ENCODE measurements at regions not wholly inside any gene's neighbourhood (a gene's known extent, or its start where the extent isn't known, plus 50 kb on each side); places are given as distances from the start of the nearest gene placed in this dataset.

- H3K9ac ChIP-seq (ENCODE audit: low read length) = no peak overlapping the region
- H3K79me2 ChIP-seq (ENCODE audit: insufficient read depth, low read length) = no peaks in the 10 kb centered on the region
- no peak overlapping the region for H3K27ac ChIP-seq (ENCODE audit: low read depth, low read length)
- CTCF ChIA-PET = no interaction called here
- no peak overlapping the region for H3K4me2 ChIP-seq (ENCODE audit: low read length)
- no peaks in the 10 kb centered on the region for H3K27me3 ChIP-seq (ENCODE audit: insufficient read depth, low read length)
- intact Hi-C loops (cut with micrococcal nuclease) = no loop called here
- H3K4me3 ChIP-seq (replicated peaks in 1 of 2; ENCODE audit: low read depth in 1 of 2, low read length in 2 of 2) = no peak overlapping the region
- H3K4me1 ChIP-seq (ENCODE audit: control insufficient read depth in 1 of 2, insufficient read depth in 2 of 2, low read length in 2 of 2) = no peaks in the 10 kb centered on the region
- no peak for DNase-seq (ENCODE audit: low read depth, low spot score)
- TF ChIP-seq EZH2 (IDR thresholded peaks at IDR 0.05) = no peak
- TF ChIP-seq RAD21 (IDR thresholded peaks at IDR 0.05; ENCODE audit: low read depth) = no peak
- no peak for TF ChIP-seq POLR2AphosphoS5 (IDR thresholded peaks at IDR 0.05; ENCODE audit: low read depth, low read length)
- no peak for TF ChIP-seq ATF3 (IDR thresholded peaks at IDR 0.05)
- no peak for TF ChIP-seq FOSL1 (IDR thresholded peaks at IDR 0.05; ENCODE audit: low read depth)
- TF ChIP-seq POLR2A (IDR thresholded peaks at IDR 0.05; ENCODE audit: borderline replicate concordance, extremely low read depth, insufficient read depth, insufficient read length) = no peak
- TF ChIP-seq YY1 (IDR thresholded peaks at IDR 0.05; ENCODE audit: extremely low read depth, insufficient replicate concordance, low read depth, low read length) = no peak
- no peak for TF ChIP-seq ELF1 (IDR thresholded peaks at IDR 0.05; ENCODE audit: borderline replicate concordance, low read depth)
- TF ChIP-seq ZFX (IDR thresholded peaks at IDR 0.05) = no peak
- TF ChIP-seq SP1 (IDR thresholded peaks at IDR 0.05; ENCODE audit: low read depth) = no peak
- TF ChIP-seq CEBPB (IDR thresholded peaks at IDR 0.05; ENCODE audit: low read depth) = no peak
- TF ChIP-seq JUND (IDR thresholded peaks at IDR 0.05) = no peak
- no peak for TF ChIP-seq CBX3 (IDR thresholded peaks at IDR 0.05; ENCODE audit: low read depth)
- TF ChIP-seq ZNF274 (IDR thresholded peaks at IDR 0.05; ENCODE audit: low read depth, low read length) = no peak
- TF ChIP-seq ZBTB33 (IDR thresholded peaks at IDR 0.05; ENCODE audit: extremely low read depth, insufficient replicate concordance, low read length) = no peak
- TF ChIP-seq MAX (IDR thresholded peaks at IDR 0.05) = no peak
- TF ChIP-seq REST (IDR thresholded peaks at IDR 0.05; ENCODE audit: low read depth) = no peak
- no peak for TF ChIP-seq SIN3A (IDR thresholded peaks at IDR 0.05; ENCODE audit: low read depth)
- no peak for TF ChIP-seq EZH2phosphoT487 (IDR thresholded peaks at IDR 0.05; ENCODE audit: borderline replicate concordance)
- peaks cover 7 to 27% of the 10 kb centered on the region in 2 experiments; a peak in 2 of 4 replicates for H3K9me3 ChIP-seq (ENCODE audit: control insufficient read depth in 1 of 2, insufficient read depth in 1 of 2, low read depth in 1 of 2, low read length in 2 of 2)
- H3K9me2 ChIP-seq (ENCODE audit: insufficient read depth) = no peaks in the 10 kb centered on the region
- no TSS peak for BruUV-seq (replicated peaks)
- no peak overlapping the region for H2AFZ ChIP-seq (ENCODE audit: low read depth, low read length, poor library complexity, severe bottlenecking)
- POLR2A ChIA-PET = no interaction called here
- no peak for ATAC-seq
- H3K36me3 ChIP-seq (ENCODE audit: control insufficient read depth in 1 of 2, insufficient read depth in 2 of 2, low read length in 2 of 2) = no peaks in the 10 kb centered on the region
- H4K20me1 ChIP-seq (ENCODE audit: insufficient read depth) = no peaks in the 10 kb centered on the region
- RAD21 ChIA-PET (ENCODE audit: low non-redundant PET in 1 of 2, low total read pairs in 2 of 2, uncharacterized antibody in 2 of 2, unreplicated experiment in 2 of 2) = no interaction called here
Measured at GRCh38 chr5:13533833-13534232, 410.7 kb downstream of the DNAH5 start.

Measured in HCT116 (cell line).